GM12891 (cell line): ENCODE measurements at regions not wholly inside any gene's neighbourhood (a gene's known extent, or its start where the extent isn't known, plus 50 kb on each side); places are given as distances from the start of the nearest gene placed in this dataset.

Source experiments
- POLR2A ChIP-seq: IDR thresholded peaks from 2 replicates; pipeline ENCODE4 v1.6.1; 2011; ENCODE audit warnings: low read depth, low read length, control low read depth
- POLR2AphosphoS5 ChIP-seq: IDR thresholded peaks from 2 replicates; pipeline ENCODE4 v1.6.1; 2011; ENCODE audit warnings: low read depth, low read length, control low read depth

- TF ChIP-seq POLR2A = no peak
- TF ChIP-seq POLR2AphosphoS5 = no peak
Observed at GRCh38 chr5:167232675-167233311, 1058.7 kb upstream of the WWC1 start.
